Lung microvascular endothelial cell (primary cell): ENCODE measurements at regions not wholly inside any gene's neighbourhood (a gene's known extent, or its start where the extent isn't known, plus 50 kb on each side); places are given as distances from the start of the nearest gene placed in this dataset.
"Not testable (repeated sequence)": the region's sequence is repeated elsewhere in the genome, so short reads cannot be mapped to it uniquely, and the experiment has no call there.

Experiments
- DNase-seq, 2 donors: peaks; one replicate each; pipeline versions ENCODE4 v3.0.0 to v3.0.0-alpha.2; 2010; ENCODE audit warnings: low read depth in 2 of 2

GRCh38 chr17:13442361-13442760, 159.4 kb downstream of the HS3ST3A1 start:
- no peak for DNase-seq

DNA sequence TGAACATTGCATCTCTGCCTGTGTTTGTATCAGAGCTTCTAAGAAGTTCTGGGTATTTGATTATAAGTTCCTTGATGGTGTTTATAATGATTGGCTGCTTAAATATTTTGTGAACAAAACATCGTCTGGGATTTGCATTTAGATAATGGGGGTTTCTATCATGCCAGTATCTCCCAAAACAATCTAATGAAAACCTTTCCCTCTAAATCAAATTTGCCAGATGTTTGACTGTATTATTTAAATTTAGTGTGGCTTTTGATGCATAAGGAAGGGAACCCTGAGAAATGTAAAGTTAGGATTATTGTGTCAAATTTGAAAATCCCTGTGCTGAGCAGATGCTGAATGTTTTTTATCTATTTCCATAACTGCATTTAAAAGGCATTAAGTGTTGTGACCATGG, 159.9 kb downstream of the HS3ST3A1 start:
- no peak for DNase-seq

DNA sequence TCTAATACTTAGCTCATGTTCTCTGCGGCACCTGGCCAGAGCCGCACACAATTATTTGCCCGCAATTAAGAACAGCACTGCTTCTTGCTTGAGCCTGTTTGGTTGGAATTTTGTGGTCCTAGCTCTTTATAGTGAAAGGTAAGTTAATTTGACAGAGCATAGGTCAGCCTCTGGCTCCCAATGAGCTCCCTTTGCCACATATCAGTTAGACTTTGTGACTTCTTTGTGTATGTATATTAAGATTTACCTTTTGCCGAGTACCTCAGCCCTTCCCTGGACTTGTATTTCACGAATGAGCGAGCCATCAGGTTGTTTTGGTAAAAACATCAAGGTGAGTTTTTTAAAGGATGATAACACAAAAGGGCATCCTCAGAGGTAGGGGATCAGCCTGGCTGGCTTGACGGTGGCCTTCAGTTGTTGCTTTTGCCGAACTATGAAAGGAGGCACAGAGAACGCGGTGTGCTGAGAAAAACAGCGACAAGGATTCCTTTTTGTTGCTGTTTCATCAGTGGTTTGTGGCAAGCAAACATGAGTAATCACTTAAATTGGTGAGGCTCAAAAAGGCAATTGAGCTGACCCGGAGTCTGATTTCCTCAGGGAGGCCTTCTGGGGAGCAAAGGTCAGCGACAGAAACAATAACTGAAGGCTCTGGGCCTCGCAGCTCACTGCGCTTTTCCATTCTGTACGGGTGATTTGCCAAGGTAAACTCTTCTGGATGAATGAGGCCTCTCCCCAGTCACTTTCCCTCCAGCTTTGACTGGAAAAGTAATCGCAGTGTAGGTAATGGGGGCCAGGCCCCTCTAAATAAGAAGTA, 163.6 kb downstream of the HS3ST3A1 start:
- no peak for DNase-seq

GRCh38 chr17:13435230-13435629, 166.5 kb downstream of the HS3ST3A1 start:
- no peak for DNase-seq

- DNase-seq, result no peak
These were observed 172.5 kb downstream of the HS3ST3A1 start for GRCh38 chr17:13429201-13429600.

GRCh38 chr17:13428611-13429042, 173.1 kb downstream of the HS3ST3A1 start:
- no peak for DNase-seq

DNA sequence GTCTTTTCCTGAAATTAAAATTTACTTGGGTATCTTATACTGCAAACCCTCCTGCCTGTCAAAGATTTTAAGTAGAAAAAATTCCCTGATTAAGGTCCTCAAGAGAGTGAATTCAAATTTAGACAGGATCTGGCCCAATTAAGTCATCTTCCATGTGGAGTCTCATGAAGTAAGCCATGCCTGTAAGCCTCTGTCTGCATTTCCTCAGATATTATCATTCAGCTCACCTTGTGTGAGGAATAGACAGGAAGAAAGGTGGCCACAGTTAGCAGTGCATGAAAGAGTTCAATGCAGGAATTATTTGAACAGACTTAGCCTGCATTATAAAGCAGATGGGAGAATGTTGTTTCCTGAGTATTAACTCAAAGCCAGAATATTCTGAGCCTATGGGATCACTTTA, 174.7 kb downstream of the HS3ST3A1 start:
- DNase-seq, result no peak

DNA sequence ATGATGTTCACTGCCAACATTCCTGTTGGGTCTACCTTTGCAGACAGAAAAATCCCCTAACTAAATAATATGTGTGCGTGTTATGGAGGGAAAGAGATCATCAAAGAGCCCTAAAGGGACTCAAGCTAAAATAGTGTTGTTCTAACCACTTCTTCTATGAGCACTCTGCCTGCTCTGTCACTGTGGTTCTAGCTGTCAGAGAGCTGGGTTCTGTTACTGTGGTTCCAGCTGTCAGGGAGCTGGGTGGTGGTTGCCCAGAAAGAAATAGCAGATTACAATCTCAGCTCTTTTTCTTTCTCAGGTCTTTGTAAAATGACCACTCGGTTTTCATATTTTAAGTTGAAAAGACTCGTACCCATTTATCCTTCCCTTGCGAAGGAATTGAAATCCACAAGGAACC, 176.3 kb downstream of the HS3ST3A1 start:
- DNase-seq, result no peak

DNA sequence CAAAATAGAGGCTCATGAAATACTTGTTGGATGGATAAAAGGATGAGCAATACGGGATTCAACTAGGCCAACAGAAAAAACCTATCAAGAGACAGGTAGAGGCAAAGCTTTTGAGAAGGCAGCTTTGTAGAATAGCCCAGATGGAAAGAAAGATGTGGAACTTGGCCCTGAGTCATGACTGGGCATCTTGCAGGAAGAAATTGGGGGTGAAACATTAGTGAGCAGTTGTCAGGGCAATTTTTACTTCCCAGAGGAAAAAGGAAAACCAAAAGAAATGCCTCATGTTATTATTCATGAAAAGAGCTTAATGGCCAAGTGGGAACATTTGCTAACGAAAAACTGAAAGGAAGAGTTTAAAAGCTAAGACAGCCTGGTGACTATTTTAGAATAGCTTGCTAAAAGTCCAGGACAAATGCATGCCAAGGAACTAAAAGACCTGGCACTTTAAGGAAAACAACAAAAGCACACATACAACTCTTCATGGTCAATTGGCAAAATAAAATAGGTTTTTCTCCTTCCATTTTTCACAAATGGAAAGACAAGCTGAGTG, 180.1 kb downstream of the HS3ST3A1 start:
- DNase-seq, result no peak

DNA sequence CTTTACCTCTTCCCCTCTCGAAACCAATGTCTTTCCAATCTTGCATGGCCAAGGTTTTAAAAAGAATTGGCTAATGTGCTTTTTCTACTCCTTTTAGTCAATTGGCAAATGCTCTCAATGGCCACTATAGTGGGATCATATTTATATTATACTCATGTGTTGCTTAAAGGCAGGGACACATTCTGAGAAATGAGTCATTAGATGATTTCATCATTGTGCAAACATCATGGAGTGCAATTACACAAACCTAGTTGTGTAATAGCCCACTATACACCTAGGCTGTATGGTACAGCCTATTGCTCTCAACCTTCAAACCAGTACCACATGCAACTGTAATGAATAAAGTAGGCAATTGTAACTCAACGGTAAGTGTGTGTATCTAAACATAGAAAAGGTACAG, 180.9 kb downstream of the HS3ST3A1 start:
- DNase-seq, result no peak

GRCh38 chr17:13420418-13420826, 181.3 kb downstream of the HS3ST3A1 start:
- no peak for DNase-seq

GRCh38 chr17:13419676-13420075, 182.1 kb downstream of the HS3ST3A1 start:
- no peak for DNase-seq

DNA sequence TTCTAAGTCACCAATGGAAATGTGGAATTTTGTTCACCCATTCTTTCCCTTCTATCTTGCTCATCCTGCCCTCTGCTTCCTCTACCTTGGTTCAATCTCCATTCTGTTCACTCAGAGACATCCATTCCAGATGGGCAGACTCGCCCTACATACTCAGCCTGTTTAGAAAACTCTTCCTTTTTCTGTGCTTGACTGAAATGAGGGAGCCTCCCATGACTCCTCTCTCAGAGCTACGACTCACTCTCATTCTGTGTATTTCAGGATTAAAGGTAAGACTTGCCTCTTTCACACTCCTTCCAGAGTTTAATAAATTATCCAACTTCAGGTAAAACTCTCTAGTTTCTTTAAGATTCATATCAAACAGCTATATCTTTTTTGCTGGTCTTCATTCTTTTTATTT, 182.8 kb downstream of the HS3ST3A1 start:
- no peak for DNase-seq

GRCh38 chr17:13417381-13417950, 184.3 kb downstream of the HS3ST3A1 start:
- no peak for DNase-seq

GRCh38 chr17:13416748-13417363, 184.9 kb downstream of the HS3ST3A1 start:
- DNase-seq, result no peak

- DNase-seq, result no peak
These were observed 185.8 kb downstream of the HS3ST3A1 start for GRCh38 chr17:13415871-13416416.

DNA sequence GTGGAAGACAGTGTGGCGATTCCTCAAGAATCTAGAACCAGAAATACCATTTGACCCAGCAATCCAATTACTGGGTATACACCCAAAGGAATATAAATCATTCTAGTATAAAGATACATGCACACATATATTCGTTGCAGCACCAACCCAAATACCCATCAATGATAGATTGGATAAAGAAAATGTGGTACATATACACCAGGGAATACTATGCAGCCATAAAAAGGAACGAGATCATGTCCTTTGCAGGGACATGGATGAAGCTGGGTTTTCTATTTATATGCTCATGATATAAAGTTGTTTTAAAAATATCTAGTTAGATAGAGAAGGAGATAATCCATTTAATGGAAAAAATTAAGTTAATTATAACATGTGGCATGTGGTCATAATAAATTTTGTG, 186.5 kb downstream of the HS3ST3A1 start:
- not testable (repeated sequence) for DNase-seq

- no peak for DNase-seq
These were observed 188.7 kb downstream of the HS3ST3A1 start for GRCh38 chr17:13413001-13413400.

- no peak for DNase-seq
These were observed 190.9 kb downstream of the HS3ST3A1 start for GRCh38 chr17:13410874-13411273.

DNA sequence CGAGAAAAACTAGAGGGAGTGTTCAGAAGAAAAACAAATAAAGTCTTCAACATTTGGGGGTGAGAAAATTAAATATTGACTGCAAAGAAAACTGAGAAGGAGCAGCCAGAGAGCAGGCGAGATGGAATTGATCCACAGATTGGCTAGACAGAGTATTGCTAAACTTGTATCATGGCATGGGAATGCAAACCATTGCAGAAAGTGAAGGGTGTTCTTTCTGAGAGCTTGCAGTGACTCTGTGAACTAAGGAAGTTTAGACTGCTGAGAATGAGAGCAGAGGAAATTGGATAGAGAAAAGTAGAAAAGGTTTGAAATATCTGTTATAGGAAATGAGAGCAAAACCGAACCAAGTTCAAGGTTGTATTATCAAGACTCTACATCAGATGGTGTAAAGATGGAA, 191.5 kb downstream of the HS3ST3A1 start:
- no peak for DNase-seq

GRCh38 chr17:13409455-13409854, 192.3 kb downstream of the HS3ST3A1 start:
- DNase-seq, result no peak

DNA sequence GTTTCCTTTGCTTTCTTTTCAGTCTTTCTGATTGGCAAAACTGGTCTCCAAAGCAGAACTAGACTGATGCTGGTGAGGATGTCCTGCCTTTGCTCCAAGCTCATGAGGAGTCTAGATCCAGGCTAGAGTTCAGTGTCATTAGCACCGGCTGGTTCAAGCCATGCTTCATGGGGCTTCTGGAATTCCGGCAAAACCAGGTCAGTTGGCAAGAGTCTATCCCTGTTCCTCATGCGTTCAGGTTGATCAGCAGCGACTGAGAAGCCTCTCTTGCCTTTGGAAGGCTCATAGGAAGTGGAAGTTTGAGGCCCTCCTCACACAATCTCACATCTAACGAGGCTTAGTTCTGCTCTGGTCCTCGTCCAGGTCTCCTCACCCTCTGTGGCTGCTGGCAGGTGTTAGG, 194.3 kb downstream of the HS3ST3A1 start:
- DNase-seq, result no peak
